ENCODE measurements at regions not wholly inside any gene's neighbourhood (a gene's known extent, or its start where the extent isn't known, plus 50 kb on each side); places are given as distances from the start of the nearest gene placed in this dataset.
"Not testable (repeated sequence)": the region's sequence is repeated elsewhere in the genome, so short reads cannot be mapped to it uniquely, and the experiment has no call there.

GRCh38 chr3:194058753-194059152 lies 77.2 kb upstream of the HES1 start:
- Histone ChIP-seq H3K27me3 (ENCODE audit: low read depth) (peaks cover 12% of the 10 kb centered on the region), H3K9me3 (replicated peaks) (no peaks in the 10 kb centered on the region), H3K36me3 (no peaks in the 10 kb centered on the region), H3K4me3 (peak overlapping the region; percentile 58), H3K4me1 (peaks cover 12% of the 10 kb centered on the region), H3K27ac (replicated peaks) (peak overlapping the region; percentile 35)
- DNase-seq, result no peak
- TF ChIP-seq CTCF (IDR thresholded peaks at IDR 0.05; ENCODE audit: borderline replicate concordance), result no peak
- intact Hi-C loops (cut with micrococcal nuclease), result no loop called here

- no peak for TF ChIP-seq CTCF (IDR thresholded peaks at IDR 0.05; ENCODE audit: borderline replicate concordance)
- Histone ChIP-seq H3K9me3 (replicated peaks) (peaks cover 4% of the 10 kb centered on the region), H3K27ac (replicated peaks) (no peak overlapping the region), H3K27me3 (ENCODE audit: low read depth) (peaks cover 4% of the 10 kb centered on the region), H3K4me1 (peaks cover 16% of the 10 kb centered on the region), H3K36me3 (no peaks in the 10 kb centered on the region), H3K4me3 (no peak overlapping the region)
- intact Hi-C loops (cut with micrococcal nuclease), result no loop called here
- DNase-seq, result no peak
Measured at GRCh38 chr3:194061421-194062030, 74.4 kb upstream of the HES1 start.

- Histone ChIP-seq H3K36me3 (no peaks in the 10 kb centered on the region), H3K27me3 (ENCODE audit: low read depth) (no peaks in the 10 kb centered on the region), H3K4me1 (peaks cover 15% of the 10 kb centered on the region), H3K27ac (replicated peaks) (no peak overlapping the region), H3K4me3 (no peak overlapping the region), H3K9me3 (replicated peaks) (peaks cover 17% of the 10 kb centered on the region)
- DNase-seq, result no peak
- TF ChIP-seq CTCF (IDR thresholded peaks at IDR 0.05; ENCODE audit: borderline replicate concordance), result no peak
- intact Hi-C loops (cut with micrococcal nuclease), result no loop called here
Measured at GRCh38 chr3:194062830-194063229, 73.1 kb upstream of the HES1 start.

- Histone ChIP-seq H3K4me3 (no peak overlapping the region), H3K9me3 (replicated peaks) (peaks cover 28% of the 10 kb centered on the region), H3K27ac (replicated peaks) (no peak overlapping the region), H3K27me3 (ENCODE audit: low read depth) (no peaks in the 10 kb centered on the region), H3K36me3 (no peaks in the 10 kb centered on the region), H3K4me1 (peaks cover 4% of the 10 kb centered on the region)
- no peak for DNase-seq
- intact Hi-C loops (cut with micrococcal nuclease), result no loop called here
- no peak for TF ChIP-seq CTCF (IDR thresholded peaks at IDR 0.05; ENCODE audit: borderline replicate concordance)
Measured at GRCh38 chr3:194064380-194065332, 71.3 kb upstream of the HES1 start.

GRCh38 chr3:194067327-194067726 lies 68.6 kb upstream of the HES1 start:
- H3K36me3 ChIP-seq; DNase-seq; H3K4me3 ChIP-seq; H3K27me3 ChIP-seq (ENCODE audit: low read depth); intact Hi-C loops (cut with micrococcal nuclease); H3K27ac ChIP-seq (replicated peaks): not testable (repeated sequence)
- Histone ChIP-seq H3K9me3 (replicated peaks) (peaks cover 30% of the 10 kb centered on the region), H3K4me1 (peaks cover 23% of the 10 kb centered on the region)

- H3K27ac ChIP-seq (replicated peaks), result no peak overlapping the region
- H3K36me3 ChIP-seq, result no peaks in the 10 kb centered on the region
- no peak for DNase-seq
- TF ChIP-seq CTCF (IDR thresholded peaks at IDR 0.05; ENCODE audit: borderline replicate concordance), result no peak
- intact Hi-C loops (cut with micrococcal nuclease), result no loop called here
- peaks cover 30% of the 10 kb centered on the region for H3K9me3 ChIP-seq (replicated peaks)
- peaks cover 7% of the 10 kb centered on the region for H3K27me3 ChIP-seq (ENCODE audit: low read depth)
- H3K4me3 ChIP-seq, result no peak overlapping the region
- peaks cover 23% of the 10 kb centered on the region for H3K4me1 ChIP-seq
Measured at GRCh38 chr3:194067949-194068362, 68.0 kb upstream of the HES1 start.

All from left ventricle myocardium inferior (tissue), 1 donor.